ENCODE measurements at regions not wholly inside any gene's neighbourhood (a gene's known extent, or its start where the extent isn't known, plus 50 kb on each side); places are given as distances from the start of the nearest gene placed in this dataset.
A peak's percentile ranks its signal among the peaks of the same experiment; 100 is the strongest.

- H3K27ac ChIP-seq, result no peak overlapping the region
- no peak for TF ChIP-seq EP300 (IDR thresholded peaks at IDR 0.05)
- peak in 3 of 7 experiments; percentile 39 to 45 (median 42) for TF ChIP-seq CTCF (IDR thresholded peaks at IDR 0.05)
- no peaks in the 10 kb centered on the region for H3K4me1 ChIP-seq
- H3K4me3 ChIP-seq, result no peak overlapping the region
- no peaks in the 10 kb centered on the region for H3K9me3 ChIP-seq
- intact Hi-C loops (cut with DNase I; ENCODE audit: low total_unique reads), result no loop called here
- WGBS, 5 donors, result 17 to 21% (median 19%) methylated on average over 16 to 17 of the region's 17 CpGs
- H3K27me3 ChIP-seq, result peaks cover 0 to 61% (median 13%) of the 10 kb centered on the region in 3 donors
- H3K36me3 ChIP-seq, result no peaks in the 10 kb centered on the region
- peak in 1 of 2 donors; percentile 41 for DNase-seq
Measured at GRCh38 chr1:4585216-4585615, 69.2 kb upstream of the AJAP1 start.

- H3K9me3 ChIP-seq, result no peaks in the 10 kb centered on the region
- no peaks in the 10 kb centered on the region for H3K36me3 ChIP-seq
- H3K27me3 ChIP-seq, result peaks cover 0 to 61% (median 13%) of the 10 kb centered on the region in 3 donors
- no peak overlapping the region for H3K4me3 ChIP-seq
- no peaks in the 10 kb centered on the region for H3K4me1 ChIP-seq
- 46 to 53% (median 50%) methylated on average over 6 of the region's 6 CpGs for WGBS, 5 donors
- DNase-seq, result no peak
- intact Hi-C loops (cut with DNase I; ENCODE audit: low total_unique reads), result no loop called here
- H3K27ac ChIP-seq, result no peak overlapping the region
- TF ChIP-seq EP300 (IDR thresholded peaks at IDR 0.05), result no peak
Measured at GRCh38 chr1:4585705-4586104, 68.7 kb upstream of the AJAP1 start.

- peaks cover 0 to 60% (median 13%) of the 10 kb centered on the region in 3 donors for H3K27me3 ChIP-seq
- no peaks in the 10 kb centered on the region for H3K4me1 ChIP-seq
- no peak overlapping the region for H3K27ac ChIP-seq
- DNase-seq, result no peak
- no peaks in the 10 kb centered on the region for H3K9me3 ChIP-seq
- H3K4me3 ChIP-seq, result no peak overlapping the region
- TF ChIP-seq POLR2AphosphoS5 (IDR thresholded peaks at IDR 0.05) (no peak), POLR2A (IDR thresholded peaks at IDR 0.05) (no peak), EP300 (IDR thresholded peaks at IDR 0.05) (no peak), CTCF (IDR thresholded peaks at IDR 0.05) (no peak)
- WGBS, 5 donors, result 27 to 51% (median 44%) methylated on average over 3 to 6 of the region's 6 CpGs
- H3K36me3 ChIP-seq, result no peaks in the 10 kb centered on the region
- intact Hi-C loops (cut with DNase I; ENCODE audit: low total_unique reads), result no loop called here
Measured at GRCh38 chr1:4586611-4587160, 67.7 kb upstream of the AJAP1 start.

GRCh38 chr1:4587721-4588120 lies 66.7 kb upstream of the AJAP1 start:
- intact Hi-C loops (cut with DNase I; ENCODE audit: low total_unique reads), result no loop called here

More at GRCh38 chr1:4587721-4588120, 66.7 kb upstream of the AJAP1 start:
- no peak for DNase-seq
- no peak for TF ChIP-seq EP300 (IDR thresholded peaks at IDR 0.05)
- no peak for TF ChIP-seq POLR2A (IDR thresholded peaks at IDR 0.05)
- no peak for TF ChIP-seq POLR2AphosphoS5 (IDR thresholded peaks at IDR 0.05)
- no peak for TF ChIP-seq CTCF (IDR thresholded peaks at IDR 0.05)
- peaks cover 0 to 60% (median 16%) of the 10 kb centered on the region in 3 donors for H3K27me3 ChIP-seq
- no peak overlapping the region for H3K27ac ChIP-seq
- no peaks in the 10 kb centered on the region for H3K4me1 ChIP-seq
- no peaks in the 10 kb centered on the region for H3K36me3 ChIP-seq
- no peaks in the 10 kb centered on the region for H3K9me3 ChIP-seq
- no peak overlapping the region for H3K4me3 ChIP-seq
- WGBS, 5 donors, result 63 to 73% (median 69%) methylated on average over 6 of the region's 6 CpGs
